ENCODE measurements at regions not wholly inside any gene's neighbourhood (a gene's known extent, or its start where the extent isn't known, plus 50 kb on each side); places are given as distances from the start of the nearest gene placed in this dataset.

DNA sequence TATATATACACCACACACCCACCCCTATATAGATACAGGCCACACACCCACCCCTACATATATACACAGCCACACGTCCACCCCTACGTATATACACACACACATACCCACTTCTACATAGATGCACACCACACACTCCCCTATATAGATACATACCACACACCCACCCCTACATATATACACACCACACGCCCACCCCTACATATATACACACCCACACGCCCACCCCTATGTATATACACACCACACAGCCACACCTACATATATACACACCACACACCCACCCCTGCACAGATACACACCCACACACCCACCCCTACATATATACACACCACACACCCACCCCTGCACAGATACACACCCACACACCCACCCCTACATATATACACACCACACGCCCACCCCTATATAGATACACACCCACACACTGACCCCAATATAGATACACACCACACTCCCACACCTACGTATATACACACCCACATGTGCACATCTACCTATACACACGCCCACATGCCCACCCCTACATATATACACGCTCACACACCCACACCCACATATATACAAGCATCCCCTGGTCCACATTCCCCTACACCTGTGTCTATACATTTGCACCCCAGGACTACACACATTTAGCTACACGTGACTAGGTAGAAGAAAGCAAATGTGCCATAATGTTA lies 52.1 kb upstream of the UBE3C start:
- no peak for TF ChIP-seq RNF2 (IDR thresholded peaks at IDR 0.05; ENCODE audit: borderline replicate concordance, low read depth)
- TF ChIP-seq HOXA7 (CRISPR knock-in tag; IDR thresholded peaks at IDR 0.05): no peak
- TF ChIP-seq, protein P1, sequence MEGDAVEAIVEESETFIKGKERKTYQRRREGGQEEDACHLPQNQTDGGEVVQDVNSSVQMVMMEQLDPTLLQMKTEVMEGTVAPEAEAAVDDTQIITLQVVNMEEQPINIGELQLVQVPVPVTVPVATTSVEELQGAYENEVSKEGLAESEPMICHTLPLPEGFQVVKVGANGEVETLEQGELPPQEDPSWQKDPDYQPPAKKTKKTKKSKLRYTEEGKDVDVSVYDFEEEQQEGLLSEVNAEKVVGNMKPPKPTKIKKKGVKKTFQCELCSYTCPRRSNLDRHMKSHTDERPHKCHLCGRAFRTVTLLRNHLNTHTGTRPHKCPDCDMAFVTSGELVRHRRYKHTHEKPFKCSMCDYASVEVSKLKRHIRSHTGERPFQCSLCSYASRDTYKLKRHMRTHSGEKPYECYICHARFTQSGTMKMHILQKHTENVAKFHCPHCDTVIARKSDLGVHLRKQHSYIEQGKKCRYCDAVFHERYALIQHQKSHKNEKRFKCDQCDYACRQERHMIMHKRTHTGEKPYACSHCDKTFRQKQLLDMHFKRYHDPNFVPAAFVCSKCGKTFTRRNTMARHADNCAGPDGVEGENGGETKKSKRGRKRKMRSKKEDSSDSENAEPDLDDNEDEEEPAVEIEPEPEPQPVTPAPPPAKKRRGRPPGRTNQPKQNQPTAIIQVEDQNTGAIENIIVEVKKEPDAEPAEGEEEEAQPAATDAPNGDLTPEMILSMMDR (IDR thresholded peaks at IDR 0.05): no peak
- TF ChIP-seq TP53 (CRISPR knock-in tag; IDR thresholded peaks at IDR 0.05): no peak
